Thyroid gland (tissue), 4 donors: ENCODE measurements at regions not wholly inside any gene's neighbourhood (a gene's known extent, or its start where the extent isn't known, plus 50 kb on each side); places are given as distances from the start of the nearest gene placed in this dataset.
A peak's percentile ranks its signal among the peaks of the same experiment; 100 is the strongest.

Source experiments
- DNase-seq, 2 donors: peaks; one replicate each; pipeline ENCODE4 v3.0.0-alpha.2; 2019
- H3K27ac ChIP-seq, 3 donors: fragments of 200-600 bp; sonication (generic); 1 replicate in 2 of 3; 2 replicates in 1 of 3; pipeline ENCODE4 v1.5.1; 2016 to 2019; ENCODE audit warnings: mild to moderate bottlenecking in 1 of 3, moderate library complexity in 1 of 3
- H3K27me3 ChIP-seq: fragments of 200-600 bp; sonication (generic); one replicate; pipeline ENCODE4 v1.5.1; 2019
- H3K36me3 ChIP-seq, 2 donors: fragments of 200-600 bp; sonication (generic); one replicate each; pipeline ENCODE4 v1.5.1; 2016 to 2019
- H3K4me1 ChIP-seq, 2 donors: fragments of 200-600 bp; sonication (generic); one replicate each; pipeline ENCODE4 v1.5.1; 2017 to 2019
- H3K4me3 ChIP-seq, 3 donors: fragments of 200-600 bp; sonication (generic); replicated peaks in 1 of 3; 1 replicate in 2 of 3; 2 replicates in 1 of 3; pipeline ENCODE4 v1.5.1; 2016; ENCODE audit warnings: mild to moderate bottlenecking in 1 of 3
- H3K9me3 ChIP-seq: fragments of 200-600 bp; sonication (generic); one replicate; pipeline ENCODE4 v1.5.1; 2017
- CTCF ChIP-seq, 6 experiments: fragments of 200-600 bp in 3 of 6; fragments of 450-650 bp in 3 of 6; sonication (generic) in 3 of 6; IDR thresholded peaks; one replicate each; pipeline ENCODE4 v1.5.1; 2016 to 2019; ENCODE audit warnings: antibody characterized with exemption in 6 of 6, mild to moderate bottlenecking in 2 of 6, inconsistent platforms in 1 of 6, moderate library complexity in 1 of 6
- POLR2A ChIP-seq, 2 donors: fragments of 450-650 bp; IDR thresholded peaks; one replicate each; pipeline ENCODE4 v1.6.1; 2017; ENCODE audit warnings: antibody characterized with exemption in 2 of 2, mild to moderate bottlenecking in 2 of 2, moderate library complexity in 1 of 2
- WGBS, 2 donors: methylation state at CpG; one replicate each; pipeline ENCODE4 v1.1.5; 2017; 5-methylcytosine and 5-hydroxymethylcytosine counted together
- intact Hi-C: fragments of 100-400 bp; cut with DNase I; formaldehyde crosslinking; loops from one replicate; pipeline ENCODE4 v1.15.1; 2023

GRCh38 chr13:22212576-22212975 is 541.7 kb downstream of the FGF9 start:
- H3K27ac ChIP-seq: no peak overlapping the region
- 35 to 53% methylated on average over 10 of the region's 10 CpGs for WGBS, 2 donors

GRCh38 chr13:22214184-22214583 is 543.3 kb downstream of the FGF9 start:
- 70 to 76% methylated on average over 3 of the region's 3 CpGs for WGBS, 2 donors
- DNase-seq: no peak
- intact Hi-C loops: no loop called here
- Histone ChIP-seq H3K36me3 (no peaks in the 10 kb centered on the region), H3K27ac (no peak overlapping the region), H3K4me1 (no peaks in the 10 kb centered on the region), H3K4me3 (no peak overlapping the region), H3K27me3 (no peaks in the 10 kb centered on the region), H3K9me3 (no peaks in the 10 kb centered on the region)
- no peak for TF ChIP-seq CTCF (IDR thresholded peaks at IDR 0.05)
- no peak for TF ChIP-seq POLR2A (IDR thresholded peaks at IDR 0.05)

More at GRCh38 chr13:22212576-22212975, 541.7 kb downstream of the FGF9 start:
- no peak for TF ChIP-seq POLR2A (IDR thresholded peaks at IDR 0.05)
- H3K4me3 ChIP-seq: no peak overlapping the region
- peak in 1 of 2 donors; percentile 6 for DNase-seq
- intact Hi-C loops: no loop called here
- no peaks in the 10 kb centered on the region for H3K27me3 ChIP-seq
- no peaks in the 10 kb centered on the region for H3K36me3 ChIP-seq
- no peaks in the 10 kb centered on the region for H3K9me3 ChIP-seq
- no peaks in the 10 kb centered on the region for H3K4me1 ChIP-seq

GRCh38 chr13:22218797-22219196 is 547.9 kb downstream of the FGF9 start:
- intact Hi-C loops: no loop called here
- Histone ChIP-seq H3K4me3 (no peak overlapping the region), H3K9me3 (no peaks in the 10 kb centered on the region), H3K27me3 (no peaks in the 10 kb centered on the region), H3K4me1 (no peaks in the 10 kb centered on the region), H3K27ac (no peak overlapping the region), H3K36me3 (no peaks in the 10 kb centered on the region)
- 45 to 50% methylated on average over 4 of the region's 4 CpGs for WGBS, 2 donors
- DNase-seq: no peak
- TF ChIP-seq CTCF (IDR thresholded peaks at IDR 0.05) (no peak), POLR2A (IDR thresholded peaks at IDR 0.05) (no peak)

GRCh38 chr13:22219709-22220108 is 548.8 kb downstream of the FGF9 start:
- intact Hi-C loops: no loop called here
- Histone ChIP-seq H3K9me3 (no peaks in the 10 kb centered on the region), H3K27ac (no peak overlapping the region), H3K27me3 (no peaks in the 10 kb centered on the region), H3K4me1 (no peaks in the 10 kb centered on the region), H3K36me3 (no peaks in the 10 kb centered on the region), H3K4me3 (no peak overlapping the region)
- TF ChIP-seq CTCF (IDR thresholded peaks at IDR 0.05) (no peak), POLR2A (IDR thresholded peaks at IDR 0.05) (no peak)
- WGBS, 2 donors: 90 to 96% methylated on average over 2 of the region's 2 CpGs
- DNase-seq: no peak

GRCh38 chr13:22220151-22221135 is 549.6 kb downstream of the FGF9 start:
- intact Hi-C loops: no loop called here
- Histone ChIP-seq H3K27ac (no peak overlapping the region), H3K36me3 (no peaks in the 10 kb centered on the region), H3K27me3 (no peaks in the 10 kb centered on the region), H3K4me3 (no peak overlapping the region), H3K9me3 (no peaks in the 10 kb centered on the region), H3K4me1 (no peaks in the 10 kb centered on the region)
- DNase-seq: no peak
- WGBS, 2 donors: 84 to 87% methylated on average over 16 to 17 of the region's 17 CpGs
- no peak for TF ChIP-seq POLR2A (IDR thresholded peaks at IDR 0.05)
- TF ChIP-seq CTCF (IDR thresholded peaks at IDR 0.05): no peak
